ENCODE measurements at regions not wholly inside any gene's neighbourhood (a gene's known extent, or its start where the extent isn't known, plus 50 kb on each side); places are given as distances from the start of the nearest gene placed in this dataset.
A peak's percentile ranks its signal among the peaks of the same experiment; 100 is the strongest.

DNA sequence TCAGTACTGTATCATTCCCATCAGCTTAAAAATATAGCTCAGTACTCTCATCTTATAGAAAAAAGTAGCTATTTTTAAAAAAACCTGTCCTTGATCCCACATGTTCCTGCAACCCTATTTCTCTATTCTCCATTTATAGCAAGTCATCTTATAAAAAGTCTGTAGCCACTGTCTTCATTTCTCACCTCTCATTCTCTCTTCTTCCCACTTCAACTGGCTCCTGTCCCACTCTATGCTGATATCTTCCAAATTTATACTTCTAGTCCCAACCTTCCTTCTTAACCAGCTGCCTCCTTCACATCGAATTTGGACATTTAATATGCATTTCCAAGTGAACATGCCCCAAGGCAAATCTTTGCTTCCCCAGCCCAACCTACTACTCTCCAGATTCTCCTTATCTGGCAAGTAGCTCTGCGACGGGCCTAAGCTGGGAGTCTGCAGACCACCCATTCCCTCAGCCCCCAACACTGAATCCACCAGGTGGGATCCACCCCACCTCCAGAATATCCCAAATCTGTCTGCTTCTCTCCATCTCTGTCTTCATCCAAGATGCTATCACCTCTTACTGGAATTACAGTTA, 52.0 kb upstream of the TANC2 start:
- intact Hi-C loops (cut with DNase I): no loop called here
- DNase-seq: no peak

DNA sequence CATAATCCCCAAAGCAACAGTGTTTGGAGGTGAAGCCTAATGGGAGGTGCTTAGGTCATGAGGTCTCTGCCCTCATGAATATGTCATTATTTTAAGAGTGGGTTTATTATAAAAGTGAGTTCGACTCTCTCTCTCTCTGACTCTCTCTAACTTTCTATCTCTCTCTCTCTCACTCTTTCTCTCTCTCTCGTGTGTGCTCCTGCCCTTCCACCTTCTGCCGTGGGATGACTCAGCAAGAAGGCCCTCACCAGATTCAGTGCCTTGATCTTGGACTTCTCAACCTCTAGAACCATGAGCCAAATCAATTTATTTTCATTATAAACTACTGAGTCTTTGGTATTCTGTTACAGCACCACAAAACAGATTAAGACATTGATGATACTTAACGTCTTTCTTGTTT, 53.7 kb upstream of the TANC2 start:
- intact Hi-C loops (cut with DNase I): no loop called here
- no peak for DNase-seq

DNA sequence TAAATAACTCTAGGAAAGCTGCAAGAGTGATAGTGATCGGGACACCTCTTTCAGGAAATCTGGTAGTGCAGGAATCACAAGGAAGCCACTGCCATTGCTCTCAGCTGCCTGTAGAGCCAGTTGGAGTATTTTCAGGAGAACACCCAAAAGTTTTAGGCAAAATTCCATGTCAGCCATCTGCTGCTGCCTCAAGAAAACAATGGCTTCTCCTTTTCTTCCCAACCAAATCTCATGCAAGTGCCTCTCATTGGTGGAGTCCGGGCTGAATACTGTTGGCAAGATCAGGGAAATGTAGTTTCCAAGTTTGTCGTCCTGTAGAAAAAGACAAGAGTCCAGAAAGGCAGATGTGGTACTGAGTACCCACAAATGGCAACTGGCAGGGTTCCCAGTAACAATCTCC, 54.9 kb upstream of the TANC2 start:
- intact Hi-C loops (cut with DNase I): no loop called here
- peak in 2 of 10 donors; percentile 21 to 27 for DNase-seq

DNA sequence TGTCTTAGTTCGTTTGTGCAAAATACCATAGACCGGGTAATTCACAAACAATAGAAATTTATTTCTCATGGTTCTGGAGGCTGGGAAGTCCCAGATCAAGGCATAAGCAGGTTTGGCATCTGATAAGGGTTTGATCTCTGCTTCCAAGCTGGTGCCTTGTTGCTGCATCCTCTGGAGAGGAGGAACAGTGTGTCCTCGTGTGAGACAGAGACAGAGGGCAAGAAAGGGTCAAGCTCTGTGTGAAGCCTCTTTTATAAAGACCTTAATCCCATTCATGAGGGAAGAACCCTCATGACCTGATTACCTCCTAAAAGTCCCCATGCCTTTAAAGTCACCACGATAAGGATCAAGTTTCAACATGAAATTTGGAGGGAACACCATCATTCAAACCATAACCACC, 55.8 kb upstream of the TANC2 start:
- intact Hi-C loops (cut with DNase I): no loop called here
- DNase-seq: no peak

DNA sequence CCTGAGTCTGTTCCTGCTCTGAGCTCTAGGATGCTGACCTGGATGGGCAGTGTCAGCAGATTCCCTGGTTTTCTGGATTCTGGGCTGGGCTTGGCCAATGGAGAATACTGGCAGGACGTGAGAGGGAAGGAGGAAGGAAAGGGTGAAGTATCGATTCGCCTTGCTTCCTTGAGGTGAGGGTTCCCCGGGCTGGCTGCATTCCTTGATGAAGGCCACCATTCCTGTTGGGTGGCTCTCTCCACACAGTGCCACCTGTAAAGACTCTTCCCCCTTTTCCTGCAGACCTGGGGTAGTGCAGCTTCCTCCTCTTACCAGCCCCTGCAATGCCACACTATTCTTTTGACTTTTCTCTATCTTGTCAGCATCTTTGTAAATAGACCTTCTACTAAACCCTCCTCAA, 58.1 kb upstream of the TANC2 start:
- intact Hi-C loops (cut with DNase I): no loop called here
- DNase-seq: no peak

DNA sequence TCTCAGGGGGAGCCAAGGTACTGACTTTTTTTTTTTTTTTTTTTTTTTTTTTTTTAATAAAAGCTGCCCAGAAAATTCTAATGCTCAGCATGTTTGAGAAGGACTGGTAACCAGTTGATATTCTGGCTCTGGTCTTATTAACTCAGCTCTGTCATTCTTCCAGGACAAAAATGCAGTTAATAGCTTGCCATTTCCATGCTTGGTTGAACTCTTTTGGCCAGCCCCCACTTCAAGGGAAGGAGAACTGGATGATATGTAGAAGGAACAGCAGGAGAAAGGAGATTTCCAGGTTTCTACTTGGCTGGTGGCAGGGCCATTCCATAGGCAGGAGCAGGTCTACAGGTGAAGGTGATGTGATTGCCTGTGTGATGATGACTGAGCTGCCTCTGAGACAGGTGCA, 59.2 kb upstream of the TANC2 start:
- no peak for DNase-seq
- intact Hi-C loops (cut with DNase I): no loop called here

DNA sequence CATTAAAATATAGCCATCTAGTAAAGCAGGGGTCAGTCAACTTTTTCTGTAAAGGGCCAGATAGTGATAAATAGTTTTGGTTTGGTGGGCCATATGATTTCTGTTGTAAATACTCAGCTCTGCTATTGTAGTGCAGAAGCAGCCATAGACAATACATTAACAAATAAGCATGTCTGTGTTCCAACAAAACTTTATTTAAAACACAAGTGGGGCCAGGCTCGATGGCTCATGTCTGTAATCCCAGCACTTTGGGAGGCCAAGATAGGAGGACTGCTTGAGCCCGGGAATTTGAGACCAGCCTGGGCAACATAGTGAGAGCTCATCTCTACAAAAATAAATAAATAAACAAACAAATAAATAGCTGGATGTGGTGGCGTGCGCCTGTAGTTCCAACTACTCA, 60.8 kb upstream of the TANC2 start:
- intact Hi-C loops (cut with DNase I): no loop called here
- no peak for DNase-seq

DNA sequence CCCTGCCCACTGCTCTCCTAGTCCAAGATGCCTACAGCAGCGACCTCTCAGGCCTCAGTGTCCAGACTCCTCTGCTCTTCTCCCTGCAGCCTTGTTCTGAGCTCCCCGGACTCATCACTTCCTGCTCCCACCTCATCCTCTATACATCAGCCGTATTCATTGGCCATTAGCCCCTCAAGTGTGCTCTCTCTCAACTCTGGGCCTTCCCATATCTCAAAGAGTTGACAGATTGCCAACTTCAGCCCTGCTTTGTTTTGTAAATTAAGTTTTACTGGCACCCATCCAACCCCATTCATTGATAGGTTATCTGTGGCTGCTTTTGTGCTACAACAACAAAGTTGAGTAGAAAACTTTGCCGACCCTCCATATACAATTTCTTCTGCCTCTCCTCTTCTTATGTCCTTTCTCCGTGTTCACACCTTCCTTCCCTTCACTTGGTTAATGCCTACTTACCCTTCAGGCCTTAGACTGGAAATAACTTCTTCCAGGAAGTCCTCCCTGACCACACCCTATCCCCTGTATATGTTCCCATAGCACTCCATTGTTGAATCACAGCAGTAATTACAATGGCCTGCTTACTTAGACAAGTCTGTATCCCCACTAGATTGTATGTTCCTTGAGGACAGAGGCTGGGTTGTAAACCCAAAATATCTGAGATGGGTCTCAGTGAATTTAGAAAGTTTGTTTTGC, 63.4 kb upstream of the TANC2 start:
- intact Hi-C loops (cut with DNase I): no loop called here

DNA sequence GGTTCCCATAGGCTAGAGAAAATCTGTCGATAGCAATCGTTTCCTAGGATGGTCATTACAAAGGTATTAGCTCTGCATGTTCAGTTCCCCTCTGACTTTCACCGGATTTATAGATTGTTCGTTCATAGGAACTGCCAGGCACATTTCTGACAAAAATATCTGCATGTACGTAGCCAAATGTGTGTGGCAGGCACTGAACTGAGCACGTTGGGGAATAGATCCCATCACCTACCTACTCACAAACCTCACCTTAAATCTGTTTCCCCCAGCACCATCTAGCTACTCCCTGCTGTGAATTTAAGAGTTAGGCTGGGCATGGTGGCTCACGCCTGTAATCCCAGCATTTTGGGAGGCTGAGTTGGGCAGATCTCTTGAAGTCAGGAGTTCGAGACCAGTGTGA, 64.5 kb upstream of the TANC2 start:
- no peak for DNase-seq
- intact Hi-C loops (cut with DNase I): no loop called here

More for the DNA sequence above, 63.4 kb upstream of the TANC2 start:
- no peak for DNase-seq

DNA sequence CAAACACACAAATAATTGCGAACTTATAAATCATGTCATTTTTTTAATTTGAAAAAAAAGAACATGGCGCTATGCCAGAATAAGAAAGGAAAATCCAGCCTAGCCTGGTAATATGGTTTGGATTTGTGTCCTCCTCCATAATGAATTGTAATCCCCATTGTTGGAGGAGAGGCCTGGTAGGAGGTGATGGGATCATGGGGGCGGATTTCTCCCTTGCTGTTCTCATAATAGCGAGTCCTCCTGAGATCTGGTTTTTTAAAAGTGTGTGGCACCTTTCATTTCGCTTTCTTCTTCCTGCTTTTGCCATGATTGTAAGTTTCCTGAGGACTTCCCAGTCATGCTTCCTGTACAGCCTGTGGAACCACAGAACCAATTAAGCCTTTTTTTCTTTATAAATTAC, 65.9 kb upstream of the TANC2 start:
- no peak for DNase-seq
- intact Hi-C loops (cut with DNase I): no loop called here

DNA sequence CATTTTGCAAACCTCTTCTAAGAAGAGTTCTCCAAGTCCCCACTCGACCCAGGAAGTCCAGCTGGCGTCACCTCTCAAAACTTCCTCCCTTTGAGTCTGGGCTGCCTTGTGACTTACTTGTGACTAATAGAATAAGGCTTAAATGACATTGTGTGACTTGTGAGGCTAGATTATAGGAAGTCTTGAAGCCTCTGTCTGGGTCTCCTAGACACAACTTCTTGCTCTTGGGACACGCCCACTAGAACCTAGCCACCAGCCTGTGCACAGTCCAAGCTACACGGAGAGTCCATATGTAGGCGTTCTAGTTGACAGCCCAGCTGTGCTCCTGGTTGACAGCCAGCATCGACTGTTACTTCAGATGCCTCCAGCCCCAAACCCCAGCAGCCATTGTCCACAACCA, 66.7 kb upstream of the TANC2 start:
- peak in 1 of 10 donors; percentile 74 for DNase-seq
- intact Hi-C loops (cut with DNase I): no loop called here

DNA sequence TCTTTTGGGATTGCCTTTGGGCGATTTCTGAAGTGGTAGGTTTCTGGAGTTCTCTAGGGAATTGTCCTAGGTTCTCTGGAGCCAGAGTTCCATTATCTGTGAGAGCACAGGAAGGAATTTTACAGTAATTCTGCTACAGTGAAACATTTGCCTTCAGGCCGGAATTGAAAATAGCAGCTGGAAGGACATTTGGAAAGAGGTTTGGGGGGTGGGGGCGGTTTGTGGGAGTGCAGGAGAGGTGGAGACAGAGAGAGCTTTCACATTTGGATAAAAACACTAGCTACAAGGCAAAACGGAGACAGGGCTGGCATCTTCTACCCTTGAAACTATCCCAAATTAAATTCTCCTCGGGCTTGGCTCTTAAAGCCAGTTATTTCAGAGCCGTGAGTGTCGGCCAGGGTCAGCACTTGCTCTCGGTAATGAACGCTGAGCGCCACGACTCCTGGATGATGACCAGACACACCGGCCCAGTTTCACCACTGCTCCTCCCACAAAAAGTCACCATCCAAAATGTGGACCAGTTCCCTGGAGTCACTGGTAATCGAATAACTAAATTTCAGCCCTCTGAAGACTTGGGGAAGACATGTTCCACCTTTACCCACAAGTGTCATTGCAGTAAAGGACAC, 67.7 kb upstream of the TANC2 start:
- DNase-seq: peak in 1 of 10 donors; percentile 79
- intact Hi-C loops (cut with DNase I): no loop called here

DNA sequence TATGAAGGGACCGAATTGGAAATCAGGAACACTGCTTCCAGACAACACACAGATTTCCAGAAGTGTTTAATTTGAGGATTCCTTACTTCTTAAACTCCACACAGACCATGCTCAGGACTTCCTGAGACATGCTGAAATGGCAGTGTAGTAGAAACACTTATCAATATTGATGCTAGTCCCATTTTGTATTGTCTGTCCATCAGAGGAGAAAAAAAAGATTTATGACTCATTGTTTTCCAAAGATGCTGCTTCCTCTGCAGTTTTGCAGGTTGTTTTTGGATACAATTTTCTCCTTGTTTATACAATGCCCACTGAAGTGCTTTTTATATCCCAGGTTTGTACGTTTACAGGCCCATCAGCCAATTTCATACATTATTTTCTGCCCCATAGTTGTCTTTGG, 68.3 kb upstream of the TANC2 start:
- no peak for DNase-seq
- intact Hi-C loops (cut with DNase I): no loop called here

DNA sequence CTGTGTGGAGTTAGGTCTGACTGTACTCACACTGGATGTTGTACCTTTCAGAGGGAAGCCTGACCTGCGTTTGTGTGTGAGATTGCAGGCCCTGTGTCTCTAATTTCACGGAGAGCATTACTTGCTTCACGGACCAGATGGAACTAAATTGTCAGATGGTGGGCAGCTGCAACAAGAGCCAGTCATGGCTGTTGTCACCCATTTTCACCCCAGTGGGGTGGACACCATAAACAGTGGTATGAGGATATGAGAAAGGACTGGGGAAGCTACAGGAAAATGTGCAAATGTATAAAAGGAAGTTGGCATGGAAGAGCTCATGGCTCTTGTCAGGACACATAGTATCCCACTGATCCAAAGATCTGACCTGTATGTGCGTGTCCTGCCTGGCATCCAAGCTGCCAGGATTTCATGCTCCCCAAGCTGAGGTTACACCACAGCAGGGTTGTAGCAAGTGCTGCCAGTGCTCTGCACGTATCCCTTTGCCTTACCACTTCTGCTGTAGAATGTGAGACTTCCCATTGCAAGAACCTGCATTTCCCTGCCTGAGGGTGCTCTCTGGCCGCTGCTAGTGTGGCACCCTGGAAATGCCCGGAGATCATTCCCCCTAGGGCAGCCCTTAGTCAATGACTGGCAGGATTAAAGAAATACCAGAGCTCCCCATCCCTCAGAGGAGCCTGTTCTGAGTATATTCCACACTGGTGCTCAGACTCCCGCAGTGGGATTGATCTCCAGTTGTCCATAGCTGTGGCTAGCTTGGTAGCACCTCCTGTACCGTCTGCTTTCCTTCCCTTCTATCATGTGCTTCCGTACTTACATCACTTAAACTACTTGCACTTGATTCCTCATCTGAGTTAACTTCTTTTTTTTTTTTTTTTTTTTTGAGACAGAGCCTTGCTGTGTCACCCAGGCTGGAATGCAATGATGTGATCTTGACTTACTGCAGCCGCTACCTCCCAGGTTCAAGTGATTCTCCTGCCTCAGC, 70.4 kb upstream of the TANC2 start:
- DNase-seq: no peak
- intact Hi-C loops (cut with DNase I): no loop called here

DNA sequence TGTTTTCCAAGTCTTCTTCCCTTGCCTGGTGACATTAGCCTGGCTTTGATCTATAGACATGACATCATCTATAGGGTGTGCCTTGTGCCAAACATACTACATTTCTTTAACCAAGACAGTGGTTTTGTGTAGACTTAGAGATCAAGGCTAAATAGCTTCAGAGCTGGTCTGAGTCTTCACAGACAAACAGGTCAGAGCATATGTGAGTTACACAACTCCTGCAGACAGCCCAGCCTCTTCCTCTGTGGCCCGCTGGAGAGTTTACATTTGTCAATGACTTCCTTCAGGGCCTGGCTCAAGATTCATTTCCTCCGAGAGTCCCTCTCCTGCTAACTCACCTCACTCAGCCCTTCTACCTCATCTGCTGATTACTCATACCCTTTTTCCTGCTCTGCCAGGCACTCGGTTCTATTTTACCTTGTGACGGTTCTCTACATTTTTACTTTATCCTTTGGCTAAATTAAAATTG, 73.1 kb upstream of the TANC2 start:
- no peak for DNase-seq

DNA sequence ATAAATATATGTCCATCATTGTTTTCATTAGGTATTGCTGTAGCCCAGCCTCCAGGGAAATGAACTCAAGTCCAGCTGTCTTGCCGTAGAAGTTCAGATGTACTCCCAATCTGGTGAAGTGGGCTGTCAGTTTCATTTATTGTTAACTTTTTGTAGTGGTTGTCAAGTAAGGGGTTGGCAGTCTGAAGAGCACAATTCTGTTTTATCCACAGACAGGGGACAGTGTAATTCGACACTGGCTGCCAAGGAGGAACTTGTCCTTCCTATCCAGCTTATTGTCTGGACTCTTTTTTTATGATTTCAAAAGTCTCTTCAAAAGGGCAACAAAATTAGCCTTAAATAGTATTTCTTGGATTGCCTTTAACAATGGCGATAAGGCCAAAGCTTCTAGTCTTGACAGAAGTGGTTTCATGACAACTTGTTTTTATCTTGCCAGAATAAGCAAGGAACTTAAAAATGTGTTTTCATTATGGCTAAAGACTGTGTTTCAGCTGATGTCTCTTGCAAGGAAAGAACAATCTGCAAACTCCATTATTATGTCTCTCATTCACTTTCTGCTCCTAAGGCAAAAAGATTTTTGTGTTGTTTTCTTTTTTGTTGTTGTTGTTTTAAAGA, 73.9 kb upstream of the TANC2 start:
- DNase-seq: no peak

More for the DNA sequence above, 73.1 kb upstream of the TANC2 start:
- intact Hi-C loops (cut with DNase I): no loop called here

DNA sequence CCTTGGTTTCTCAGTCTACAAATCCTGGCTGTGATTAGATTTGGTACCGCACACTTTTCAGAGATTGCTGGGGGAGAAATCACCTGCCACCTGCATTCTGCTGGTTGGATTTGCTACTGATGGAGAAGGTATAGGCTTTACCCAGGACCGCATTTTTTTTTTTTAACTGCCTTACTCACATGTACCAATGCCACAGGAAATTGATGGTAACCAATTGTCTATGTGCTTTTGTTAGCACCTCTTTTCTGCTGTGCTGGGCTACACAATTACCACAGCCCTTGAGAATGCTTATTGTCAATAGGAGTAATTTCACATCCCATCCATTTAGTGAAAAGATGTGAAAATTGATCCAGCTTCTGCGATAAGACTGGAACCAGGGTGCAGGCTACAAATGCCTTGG, 74.4 kb upstream of the TANC2 start:
- DNase-seq: no peak
- intact Hi-C loops (cut with DNase I): no loop called here

More for the DNA sequence above, 73.9 kb upstream of the TANC2 start:
- intact Hi-C loops (cut with DNase I): no loop called here

DNA sequence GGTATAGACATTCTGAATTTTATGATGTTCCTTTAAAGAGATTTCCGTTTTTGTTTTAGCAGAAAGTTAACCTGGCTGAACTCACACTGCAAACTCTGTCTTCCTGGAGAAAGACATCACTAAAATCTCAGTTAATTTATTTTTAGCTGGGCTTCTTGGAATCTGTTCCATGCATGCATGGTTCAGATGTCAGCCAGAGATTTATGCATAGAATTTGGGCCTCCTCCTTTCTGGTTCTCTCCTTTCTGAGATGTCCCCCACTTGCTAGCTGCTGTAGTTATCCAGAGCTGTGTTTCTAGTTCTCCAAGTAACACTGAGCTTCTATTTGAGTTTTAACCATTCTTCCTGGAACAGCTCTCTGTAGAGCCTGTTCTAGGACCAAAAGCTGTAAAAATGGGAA, 77.3 kb upstream of the TANC2 start:
- no peak for DNase-seq
- intact Hi-C loops (cut with DNase I): no loop called here

DNA sequence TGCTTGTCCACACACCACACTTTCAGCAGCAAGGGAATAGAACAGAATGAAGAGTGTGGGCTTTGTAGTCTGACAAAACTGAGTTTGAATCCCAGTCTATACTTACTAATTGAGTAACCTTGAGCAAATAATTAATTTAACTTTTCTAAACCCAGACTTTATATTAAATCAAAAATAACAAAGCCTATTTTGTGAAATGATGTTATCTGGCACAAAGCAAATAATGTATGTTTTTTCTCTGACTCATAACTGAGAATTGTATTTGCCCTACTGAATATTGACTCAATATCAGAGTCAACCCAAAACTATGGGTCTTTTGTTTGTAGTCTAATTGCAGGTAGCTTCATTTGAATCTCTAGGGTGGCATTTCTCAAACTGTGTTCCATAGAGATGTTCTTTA, 77.9 kb upstream of the TANC2 start:
- intact Hi-C loops (cut with DNase I): no loop called here
- no peak for DNase-seq

DNA sequence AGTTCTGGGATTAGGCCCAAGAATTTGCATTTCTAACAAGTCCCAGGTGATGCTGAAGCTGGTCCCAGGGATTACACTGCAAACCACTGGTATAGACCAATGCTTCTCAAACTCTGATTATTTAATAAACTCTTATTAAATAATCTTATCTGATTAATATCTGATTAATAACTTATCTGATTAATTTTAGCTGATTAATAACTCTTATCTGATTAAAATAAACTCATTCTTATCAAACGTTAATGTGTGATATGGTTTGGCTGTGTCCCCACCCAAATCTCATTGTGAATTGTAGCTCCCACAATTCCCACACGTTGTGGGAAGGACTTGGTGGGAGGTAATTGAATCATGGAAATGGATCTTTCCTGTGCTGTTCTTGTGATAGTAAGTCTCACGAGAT, 78.6 kb upstream of the TANC2 start:
- intact Hi-C loops (cut with DNase I): no loop called here
- DNase-seq: no peak

DNA sequence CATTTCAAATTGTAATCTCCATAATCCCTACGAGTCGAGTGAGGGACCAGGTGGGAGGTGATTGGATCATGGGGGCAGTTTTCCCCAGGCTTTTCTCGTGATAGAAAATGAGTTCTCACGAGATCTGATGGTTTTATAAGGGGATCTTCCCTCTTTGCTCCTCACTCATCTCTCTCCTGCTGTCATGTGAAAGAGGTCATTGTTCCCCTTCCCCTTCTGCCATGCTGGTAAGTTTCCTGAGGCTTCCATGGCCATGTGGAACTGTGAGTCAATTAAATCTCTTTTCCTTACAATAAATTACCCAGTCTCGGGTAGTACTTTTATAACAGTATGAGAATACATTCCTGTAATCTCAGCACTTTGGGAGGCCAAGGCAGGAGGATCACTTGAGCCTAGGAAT, 76.7 kb upstream of the MARCHF10 start:
- DNase-seq: no peak
- intact Hi-C loops (cut with DNase I): no loop called here
